K562 (cell line): ENCODE measurements at regions not wholly inside any gene's neighbourhood (a gene's known extent, or its start where the extent isn't known, plus 50 kb on each side); places are given as distances from the start of the nearest gene placed in this dataset.

Source experiments
- EP300 ChIP-seq: IDR thresholded peaks from 2 replicates; pipeline ENCODE4 v1.6.1; 2012; ENCODE audit warnings: low read length, improper control_type of control experiment
- PTBP1 ChIP-seq: fragments of 200-400 bp; formaldehyde crosslinking; IDR thresholded peaks from 2 replicates; pipeline ENCODE4 v1.6.1; 2017; ENCODE audit warnings: low read depth, low read length
- SMARCB1 ChIP-seq: IDR thresholded peaks from 2 replicates; pipeline ENCODE4 v1.6.1; 2011; ENCODE audit warnings: improper control_type of control experiment, low read depth; ENCODE audit not compliant: insufficient read length
- TBL1XR1 ChIP-seq, 2 experiments: IDR thresholded peaks; 2 replicates each; pipeline ENCODE4 v1.6.1; 2012; ENCODE audit warnings: improper control_type of control experiment in 2 of 2, low read length in 2 of 2, mild to moderate bottlenecking in 1 of 2
- USF1 ChIP-seq: sonication (generic); formaldehyde crosslinking; IDR thresholded peaks from 2 replicates; pipeline ENCODE4 v1.9.0; 2022; ENCODE audit warnings: mild to moderate bottlenecking, missing genetic modification reagents

- no peak for TF ChIP-seq EP300
- no peak for TF ChIP-seq TBL1XR1 (IDR thresholded peaks at IDR 0.05; ENCODE audit: low read length in 2 of 2)
- no peak for TF ChIP-seq USF1 (CRISPR knock-in tag)
- TF ChIP-seq PTBP1 = no peak
- no peak for TF ChIP-seq SMARCB1
Observed at GRCh38 chr12:125573271-125573670, 508.0 kb downstream of the AACS start.
